Common myeloid progenitor, CD34-positive (primary cell): ENCODE measurements at regions not wholly inside any gene's neighbourhood (a gene's known extent, or its start where the extent isn't known, plus 50 kb on each side); places are given as distances from the start of the nearest gene placed in this dataset.

Source experiments
- CTCF ChIA-PET: fragments of 350-600 bp; sonication (Branson Sonifier 250); formaldehyde crosslinking; loops from one replicate; lab custom pipeline; 2021; ENCODE audit warnings: antibody characterized with exemption; lab: Charles Lee
- POLR2A ChIA-PET: fragments of 350-600 bp; sonication (Branson Sonifier 250); formaldehyde crosslinking; loops from one replicate; lab custom pipeline; 2021; ENCODE audit warnings: antibody characterized with exemption; lab: Charles Lee
- DNase-seq, 3 donors: peaks; one replicate each; pipeline versions ENCODE4 v3.0.0 to v3.0.0-alpha.2; 2013
- H3K27ac ChIP-seq, 2 experiments: 1 replicate in 1 of 2; 2 replicates in 1 of 2; pipeline ENCODE4 v1.7.0; 2013; ENCODE audit warnings: inconsistent platforms in 2 of 2, low read length in 2 of 2, mild to moderate bottlenecking in 2 of 2, low read depth in 1 of 2, moderate library complexity in 1 of 2; ENCODE audit not compliant: severe bottlenecking in 2 of 2, insufficient read depth in 1 of 2, poor library complexity in 1 of 2
- H3K27me3 ChIP-seq, 5 experiments: replicated peaks in 2 of 5; 1 replicate in 3 of 5; 2 replicates in 2 of 5; pipeline versions ENCODE4 v1.6.1 to v1.7.0; 2013; ENCODE audit warnings: low read length in 4 of 5, mild to moderate bottlenecking in 2 of 5, moderate library complexity in 2 of 5, inconsistent platforms in 1 of 5; ENCODE audit not compliant: insufficient read depth in 5 of 5, control insufficient read depth in 4 of 5
- H3K36me3 ChIP-seq, 4 experiments: 1 replicate in 2 of 4; 2 replicates in 2 of 4; pipeline versions ENCODE4 v1.6.1 to v1.7.0; 2013; ENCODE audit warnings: low read length in 3 of 4, control low read depth in 1 of 4, mild to moderate bottlenecking in 1 of 4; ENCODE audit not compliant: control insufficient read depth in 4 of 4, insufficient read depth in 4 of 4
- H3K4me1 ChIP-seq, 4 experiments: 1 replicate in 3 of 4; 2 replicates in 1 of 4; pipeline versions ENCODE4 v1.6.1 to v1.7.1; 2013; ENCODE audit warnings: low read length in 3 of 4, mild to moderate bottlenecking in 3 of 4, control low read depth in 1 of 4, inconsistent platforms in 1 of 4, moderate library complexity in 1 of 4; ENCODE audit not compliant: control insufficient read depth in 4 of 4, insufficient read depth in 4 of 4; ENCODE audit errors: control extremely low read depth in 1 of 4
- H3K4me3 ChIP-seq, 7 experiments: 1 replicate in 4 of 7; 2 replicates in 3 of 7; pipeline versions ENCODE4 v1.5.1 to v1.7.0; 2013; ENCODE audit warnings: mild to moderate bottlenecking in 7 of 7, low read length in 6 of 7, moderate library complexity in 6 of 7, inconsistent platforms in 2 of 7, low read depth in 2 of 7, control low read depth in 1 of 7; ENCODE audit not compliant: insufficient read depth in 4 of 7, control insufficient read depth in 1 of 7; ENCODE audit errors: extremely low read depth in 1 of 7
- H3K9me3 ChIP-seq, 5 experiments: 1 replicate in 4 of 5; 2 replicates in 1 of 5; pipeline versions ENCODE4 v1.6.1 to v1.7.1; 2013; ENCODE audit warnings: low read length in 4 of 5, mild to moderate bottlenecking in 2 of 5, inconsistent platforms in 1 of 5, low read depth in 1 of 5, moderate library complexity in 1 of 5; ENCODE audit not compliant: control insufficient read depth in 4 of 5, insufficient read depth in 2 of 5; ENCODE audit errors: control extremely low read depth in 1 of 5
- WGBS: methylation state at CpG from one replicate; pipeline ENCODE4 v1.1.5; 2013; ENCODE audit not compliant: insufficient coverage; 5-methylcytosine and 5-hydroxymethylcytosine counted together

- ChIA-PET CTCF (no interaction called here), POLR2A (no interaction called here)
Measured at GRCh38 chr15:97708252-97708651, 252.3 kb upstream of the ARRDC4 start.

DNA sequence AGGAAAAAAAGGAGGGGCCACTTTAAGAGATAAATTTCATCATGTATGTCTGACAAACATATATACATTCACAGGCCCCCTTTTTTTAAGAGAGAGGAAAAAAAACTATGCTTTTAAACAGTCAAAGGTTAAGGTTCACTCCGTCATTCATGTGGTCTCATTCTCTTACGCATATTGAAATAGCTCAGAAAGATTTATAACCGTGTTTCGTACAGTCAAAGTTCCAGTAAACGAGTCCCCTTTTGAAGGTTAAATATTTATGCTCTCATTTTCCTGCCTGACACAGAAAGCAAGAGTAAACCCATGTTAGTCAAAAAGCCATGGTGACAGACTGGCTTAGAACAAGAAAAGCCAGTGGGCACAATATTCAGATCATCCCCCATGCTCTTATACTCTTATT lies 248.0 kb upstream of the ARRDC4 start:
- ChIA-PET POLR2A (no interaction called here), CTCF (no interaction called here)
- Histone ChIP-seq H3K4me1 (no peaks in the 10 kb centered on the region), H3K27me3 (no peaks in the 10 kb centered on the region), H3K4me3 (no peak overlapping the region), H3K9me3 (no peaks in the 10 kb centered on the region), H3K27ac (no peak overlapping the region), H3K36me3 (no peaks in the 10 kb centered on the region)
- peak in 1 of 3 donors; percentile 27 for DNase-seq
- 51% methylated on average over 5 of the region's 5 CpGs for WGBS

More at GRCh38 chr15:97708252-97708651, 252.3 kb upstream of the ARRDC4 start:
- Histone ChIP-seq H3K4me1 (no peaks in the 10 kb centered on the region), H3K27ac (no peak overlapping the region), H3K4me3 (no peak overlapping the region), H3K36me3 (no peaks in the 10 kb centered on the region), H3K27me3 (no peaks in the 10 kb centered on the region), H3K9me3 (no peaks in the 10 kb centered on the region)
- DNase-seq, result no peak
- WGBS, result 100% methylated on average over 1 of the region's 3 CpGs

- no peak overlapping the region for H3K27ac ChIP-seq
- POLR2A ChIA-PET, result no interaction called here
- H3K4me3 ChIP-seq, result no peak overlapping the region
- no peak for DNase-seq
- CTCF ChIA-PET, result no interaction called here
- H3K36me3 ChIP-seq, result no peaks in the 10 kb centered on the region
- H3K4me1 ChIP-seq, result no peaks in the 10 kb centered on the region
- no peaks in the 10 kb centered on the region for H3K27me3 ChIP-seq
- H3K9me3 ChIP-seq, result peaks cover 0 to 11% (median 1%) of the 10 kb centered on the region in 5 experiments
Measured at GRCh38 chr15:97717806-97718205, 242.7 kb upstream of the ARRDC4 start.

DNA sequence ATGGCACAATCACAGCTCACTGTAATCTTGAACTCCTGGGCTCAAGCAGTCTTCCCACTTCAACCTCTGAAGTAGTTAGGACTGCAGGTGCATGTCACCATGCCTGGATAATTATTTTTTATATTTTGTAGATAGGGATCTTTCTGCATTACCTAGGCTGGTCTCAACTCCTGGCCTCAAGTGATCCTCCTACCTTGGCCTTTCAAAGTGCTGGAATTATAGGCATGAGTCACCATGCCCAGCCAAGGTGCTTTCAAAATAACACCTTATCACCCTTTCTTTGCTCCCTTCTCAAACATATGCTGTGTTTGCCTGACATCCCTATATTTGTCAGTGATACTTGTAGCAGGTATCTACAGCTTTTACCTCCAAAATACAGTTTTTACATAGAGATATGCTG lies 242.0 kb upstream of the ARRDC4 start:
- Histone ChIP-seq H3K27me3 (no peaks in the 10 kb centered on the region), H3K4me1 (no peaks in the 10 kb centered on the region), H3K36me3 (no peaks in the 10 kb centered on the region), H3K27ac (no peak overlapping the region), H3K9me3 (peaks cover 0 to 15% (median 1%) of the 10 kb centered on the region in 5 experiments), H3K4me3 (no peak overlapping the region)
- CTCF ChIA-PET, result no interaction called here
- POLR2A ChIA-PET, result no interaction called here
- DNase-seq, result no peak

DNA sequence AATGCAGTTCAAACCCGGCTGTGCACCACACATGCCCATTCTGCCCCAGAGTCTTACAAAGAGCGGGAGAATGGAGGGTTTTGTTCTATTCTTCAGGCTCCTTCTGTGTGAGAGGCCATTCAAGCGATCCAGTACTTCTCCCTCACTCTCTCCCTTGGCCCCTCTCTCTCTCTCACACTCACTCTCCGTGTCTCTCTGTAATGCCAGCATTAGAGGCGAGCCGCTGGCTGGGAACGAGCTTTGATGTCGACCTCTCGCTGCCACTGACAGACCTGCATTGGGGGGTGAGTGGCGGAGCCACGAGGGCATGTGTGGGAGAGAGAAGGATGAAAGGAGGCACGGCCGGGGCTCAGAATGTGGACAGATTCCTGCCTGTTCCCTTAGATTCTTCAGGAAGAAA lies 231.7 kb upstream of the ARRDC4 start:
- POLR2A ChIA-PET, result no interaction called here
- CTCF ChIA-PET, result no interaction called here
- WGBS, result 90% methylated on average over 12 of the region's 13 CpGs
- H3K9me3 ChIP-seq, result no peaks in the 10 kb centered on the region
- H3K4me1 ChIP-seq, result no peaks in the 10 kb centered on the region
- no peak for DNase-seq
- no peak overlapping the region for H3K27ac ChIP-seq
- peaks cover 0 to 5% (median 2%) of the 10 kb centered on the region in 5 experiments for H3K27me3 ChIP-seq
- H3K36me3 ChIP-seq, result no peaks in the 10 kb centered on the region
- no peak overlapping the region for H3K4me3 ChIP-seq

GRCh38 chr15:97729270-97729669 lies 231.2 kb upstream of the ARRDC4 start:
- Histone ChIP-seq H3K27ac (no peak overlapping the region), H3K4me1 (no peaks in the 10 kb centered on the region), H3K27me3 (peaks cover 0 to 5% (median 2%) of the 10 kb centered on the region in 5 experiments), H3K36me3 (no peaks in the 10 kb centered on the region), H3K9me3 (no peaks in the 10 kb centered on the region), H3K4me3 (no peak overlapping the region)
- no peak for DNase-seq
- ChIA-PET CTCF (no interaction called here), POLR2A (no interaction called here)
- WGBS, result 97% methylated on average over 7 of the region's 7 CpGs

DNA sequence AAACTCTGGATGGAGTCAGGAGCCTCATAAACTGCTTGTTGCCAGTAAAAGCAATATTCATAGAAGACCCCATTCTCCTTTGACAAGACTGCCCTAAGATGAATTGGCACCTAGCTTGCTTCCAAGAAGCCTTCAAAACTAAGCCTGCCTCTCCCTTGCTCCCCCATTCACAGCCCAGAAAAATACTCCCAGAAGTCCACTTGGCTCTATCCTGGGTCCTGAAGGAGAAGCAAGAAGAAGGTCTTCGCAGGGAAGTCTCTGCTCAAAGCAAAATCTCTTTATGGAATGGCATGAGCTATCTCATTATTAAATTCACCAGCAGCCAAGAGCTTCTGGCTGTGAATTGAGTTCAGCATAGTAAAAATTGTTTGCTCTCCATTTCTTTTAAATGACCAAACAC lies 230.2 kb upstream of the ARRDC4 start:
- no peaks in the 10 kb centered on the region for H3K9me3 ChIP-seq
- POLR2A ChIA-PET, result no interaction called here
- H3K27ac ChIP-seq, result no peak overlapping the region
- CTCF ChIA-PET, result interaction anchor here (1.5 kb wide), 1 partner anchor 19 kb away, joined by 4 read pairs; no protein-coding TSS in a partner anchor
- no peaks in the 10 kb centered on the region for H3K4me1 ChIP-seq
- DNase-seq, result no peak
- no peak overlapping the region for H3K4me3 ChIP-seq
- no CpG with 5 or more reads among the region's 1 CpG for WGBS
- H3K36me3 ChIP-seq, result no peaks in the 10 kb centered on the region
- peaks cover 0 to 5% (median 2%) of the 10 kb centered on the region in 5 experiments for H3K27me3 ChIP-seq
